WERI-Rb-1 (cell line): ENCODE measurements at regions not wholly inside any gene's neighbourhood (a gene's known extent, or its start where the extent isn't known, plus 50 kb on each side); places are given as distances from the start of the nearest gene placed in this dataset.
A peak's percentile ranks its signal among the peaks of the same experiment; 100 is the strongest.

ENCODE experiments used
- DNase-seq: peaks from one replicate; pipeline ENCODE4 v3.0.0-alpha.2; 2020
- H3K27ac ChIP-seq: fragments of 250-450 bp; sonication (Bioruptor Pico); 2 replicates; pipeline ENCODE4 v1.5.1; 2020; ENCODE audit warnings: mild to moderate bottlenecking, moderate library complexity
- H3K27me3 ChIP-seq: fragments of 250-450 bp; sonication (Bioruptor Pico); 2 replicates; pipeline ENCODE4 v1.5.1; 2021; ENCODE audit warnings: mild to moderate bottlenecking, low read depth, moderate library complexity; ENCODE audit not compliant: insufficient read depth, severe bottlenecking
- H3K36me3 ChIP-seq: fragments of 250-450 bp; sonication (Bioruptor Pico); 2 replicates; pipeline ENCODE4 v1.5.1; 2020; ENCODE audit warnings: mild to moderate bottlenecking, moderate library complexity
- H3K4me3 ChIP-seq: 2 replicates; pipeline ENCODE4 v1.5.1; 2011; ENCODE audit warnings: low read depth, mild to moderate bottlenecking, control low read depth, low read length
- H3K9me3 ChIP-seq: fragments of 250-450 bp; sonication (Bioruptor Pico); 2 replicates; pipeline ENCODE4 v1.5.1; 2021; ENCODE audit warnings: mild to moderate bottlenecking, moderate library complexity; ENCODE audit not compliant: severe bottlenecking
- TF ChIP-seq, protein P1 (sequence below): IDR thresholded peaks from 2 replicates; pipeline ENCODE4 v1.5.1; 2011; ENCODE audit warnings: low read depth, mild to moderate bottlenecking, control low read depth, inconsistent platforms, low read length

DNA sequence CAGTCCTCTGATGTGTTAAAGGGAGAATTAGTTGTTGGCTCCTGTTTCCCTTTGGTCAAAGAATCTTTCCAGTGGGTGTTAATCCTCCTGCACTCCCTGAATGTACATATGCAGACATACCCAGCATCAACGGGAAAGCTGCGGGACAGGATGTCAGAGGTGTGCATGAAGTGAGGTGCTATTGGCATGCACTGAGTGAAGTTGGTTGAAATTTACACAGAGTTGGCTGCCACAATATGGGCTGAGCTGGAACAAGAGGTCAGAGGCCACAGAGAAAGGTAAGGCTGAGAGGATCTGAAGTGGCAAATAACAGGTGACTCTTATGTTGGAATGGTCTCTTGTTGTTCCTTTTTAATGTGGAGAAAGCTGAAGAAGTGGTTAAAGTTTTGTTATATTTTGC is 82.7 kb upstream of the AKIRIN2 start:
- Histone ChIP-seq H3K9me3 (no peaks in the 10 kb centered on the region), H3K36me3 (no peaks in the 10 kb centered on the region), H3K4me3 (no peak overlapping the region), H3K27me3 (no peaks in the 10 kb centered on the region), H3K27ac (no peak overlapping the region)
- TF ChIP-seq, protein P1, sequence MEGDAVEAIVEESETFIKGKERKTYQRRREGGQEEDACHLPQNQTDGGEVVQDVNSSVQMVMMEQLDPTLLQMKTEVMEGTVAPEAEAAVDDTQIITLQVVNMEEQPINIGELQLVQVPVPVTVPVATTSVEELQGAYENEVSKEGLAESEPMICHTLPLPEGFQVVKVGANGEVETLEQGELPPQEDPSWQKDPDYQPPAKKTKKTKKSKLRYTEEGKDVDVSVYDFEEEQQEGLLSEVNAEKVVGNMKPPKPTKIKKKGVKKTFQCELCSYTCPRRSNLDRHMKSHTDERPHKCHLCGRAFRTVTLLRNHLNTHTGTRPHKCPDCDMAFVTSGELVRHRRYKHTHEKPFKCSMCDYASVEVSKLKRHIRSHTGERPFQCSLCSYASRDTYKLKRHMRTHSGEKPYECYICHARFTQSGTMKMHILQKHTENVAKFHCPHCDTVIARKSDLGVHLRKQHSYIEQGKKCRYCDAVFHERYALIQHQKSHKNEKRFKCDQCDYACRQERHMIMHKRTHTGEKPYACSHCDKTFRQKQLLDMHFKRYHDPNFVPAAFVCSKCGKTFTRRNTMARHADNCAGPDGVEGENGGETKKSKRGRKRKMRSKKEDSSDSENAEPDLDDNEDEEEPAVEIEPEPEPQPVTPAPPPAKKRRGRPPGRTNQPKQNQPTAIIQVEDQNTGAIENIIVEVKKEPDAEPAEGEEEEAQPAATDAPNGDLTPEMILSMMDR: no peak
- DNase-seq: no peak

DNA sequence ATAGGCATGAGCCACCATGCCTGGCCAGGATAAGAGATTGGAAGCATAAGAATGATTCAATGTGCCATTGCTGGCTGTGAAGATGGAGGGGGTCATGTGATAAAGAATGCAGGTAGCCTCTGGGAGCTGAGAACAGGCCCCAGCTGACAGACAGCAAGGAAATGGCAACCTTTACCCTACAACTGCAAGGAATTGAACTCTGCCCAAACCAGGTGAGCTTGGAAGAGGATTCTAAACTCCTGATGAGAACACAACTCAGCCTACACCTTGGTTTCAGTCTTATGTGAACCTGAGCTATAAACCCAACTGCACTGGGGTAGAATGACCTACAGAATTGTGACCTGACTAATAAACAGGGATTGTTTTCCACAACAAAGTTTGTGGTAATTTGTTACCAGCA is 82.0 kb upstream of the AKIRIN2 start:
- Histone ChIP-seq H3K36me3 (no peaks in the 10 kb centered on the region), H3K4me3 (no peak overlapping the region), H3K27ac (no peak overlapping the region), H3K9me3 (no peaks in the 10 kb centered on the region), H3K27me3 (no peaks in the 10 kb centered on the region)
- DNase-seq: no peak
- TF ChIP-seq, protein P1: no peak

DNA sequence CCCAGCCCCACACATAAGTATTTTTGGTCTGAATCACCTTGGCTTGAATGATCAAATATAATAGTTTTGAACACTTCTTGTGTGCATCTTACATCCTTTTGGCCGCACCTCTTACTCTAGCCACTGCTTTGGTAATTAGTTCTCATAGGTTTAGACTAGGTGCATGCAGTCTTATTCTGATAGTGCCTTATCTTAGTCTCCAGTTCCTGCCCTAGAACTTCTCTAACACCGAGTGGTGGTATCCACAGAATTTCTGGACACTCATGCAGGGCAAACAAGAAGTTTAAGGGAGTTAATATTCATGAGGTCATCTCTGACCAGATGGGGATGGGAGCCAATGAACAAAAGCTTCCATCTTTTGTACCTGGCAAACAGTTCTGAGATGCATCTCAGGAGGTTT is 77.5 kb upstream of the AKIRIN2 start:
- Histone ChIP-seq H3K9me3 (no peaks in the 10 kb centered on the region), H3K4me3 (no peak overlapping the region), H3K27me3 (no peaks in the 10 kb centered on the region), H3K27ac (no peak overlapping the region), H3K36me3 (no peaks in the 10 kb centered on the region)
- DNase-seq: no peak
- TF ChIP-seq, protein P1: no peak

DNA sequence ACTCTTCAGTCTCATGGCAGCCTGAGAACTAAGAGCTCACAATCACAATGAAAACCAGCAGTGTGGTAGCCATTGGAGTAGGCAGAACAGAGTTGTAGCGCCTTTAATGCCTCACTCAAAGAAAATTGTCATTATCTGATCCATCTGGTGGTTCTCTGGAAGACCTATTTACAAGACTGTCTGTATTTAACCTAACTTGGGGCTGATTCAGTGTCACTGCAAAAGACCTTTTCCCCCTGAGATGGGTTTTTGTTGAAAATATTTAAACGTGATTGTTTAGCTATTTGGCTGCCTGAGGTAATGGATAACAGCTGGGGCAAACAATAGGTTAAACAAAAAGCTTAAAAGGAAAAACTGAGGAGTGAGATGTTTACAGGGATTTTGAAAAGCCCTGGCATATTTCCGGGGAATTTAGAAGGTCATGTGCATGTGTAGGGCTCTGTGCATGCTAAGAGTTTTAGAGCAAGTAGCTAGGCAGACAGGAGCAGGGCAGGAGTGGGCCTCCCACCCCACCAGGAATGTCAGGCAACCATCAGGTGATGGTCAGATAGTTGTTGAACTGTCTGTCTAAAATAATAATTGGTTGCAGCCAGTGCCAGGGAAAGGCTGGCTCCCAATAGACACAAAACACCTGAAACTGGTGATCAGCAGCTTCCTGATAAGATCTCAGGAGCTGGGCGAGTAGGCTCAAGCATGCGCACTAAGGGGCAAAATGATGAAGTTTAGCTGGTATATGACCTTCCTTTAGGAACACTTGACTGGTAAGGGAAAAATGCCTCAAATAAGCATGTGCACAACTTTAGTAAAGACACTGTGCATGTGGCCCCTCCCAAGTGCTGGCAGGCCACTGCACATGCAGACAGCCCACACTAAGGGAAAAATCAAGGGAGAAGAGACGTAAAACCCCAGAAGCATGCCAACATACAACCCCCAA is 70.8 kb upstream of the AKIRIN2 start:
- Histone ChIP-seq H3K27me3 (no peaks in the 10 kb centered on the region), H3K36me3 (no peaks in the 10 kb centered on the region), H3K27ac (0 out of 2 replicates have a peak overlapping the region, but pooled peaks have one; percentile 19), H3K9me3 (no peaks in the 10 kb centered on the region), H3K4me3 (no peak overlapping the region)
- no peak for DNase-seq
- TF ChIP-seq, protein P1: no peak

DNA sequence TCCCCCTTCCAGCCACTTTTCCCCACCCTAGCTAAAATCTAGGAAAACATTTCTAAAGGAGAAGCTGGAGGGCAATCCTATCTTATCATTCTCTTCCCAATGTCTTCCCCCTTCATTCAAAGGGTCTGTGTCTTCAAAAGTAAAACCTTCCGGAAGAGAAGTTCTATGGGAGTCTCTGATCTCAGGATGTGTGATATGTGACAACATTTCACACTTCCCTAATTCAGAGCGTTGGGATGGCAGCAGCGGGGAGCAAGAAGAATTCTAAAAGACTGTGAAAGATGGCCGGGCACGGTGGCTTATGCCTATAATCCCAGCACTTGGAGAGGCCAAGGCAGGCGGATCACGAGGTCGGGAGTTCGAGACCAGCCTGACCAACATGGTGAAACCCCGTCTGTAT is 65.4 kb upstream of the AKIRIN2 start:
- no peak overlapping the region for H3K4me3 ChIP-seq
- no peaks in the 10 kb centered on the region for H3K27me3 ChIP-seq
- no peak for DNase-seq
- H3K9me3 ChIP-seq: no peaks in the 10 kb centered on the region
- H3K27ac ChIP-seq: no peak overlapping the region
- H3K36me3 ChIP-seq: no peaks in the 10 kb centered on the region
- TF ChIP-seq, protein P1: no peak
